Right cardiac atrium (tissue), 5 donors: ENCODE measurements at regions not wholly inside any gene's neighbourhood (a gene's known extent, or its start where the extent isn't known, plus 50 kb on each side); places are given as distances from the start of the nearest gene placed in this dataset.

Source experiments
- ATAC-seq, 2 donors: fragments of 200-7000 bp; cut with Tn5 transposase; one replicate each; pipeline versions ENCODE4 v1.8.0 to v1.9.1; 2020; ENCODE audit warnings: moderate library complexity in 2 of 2, mild to moderate bottlenecking in 1 of 2
- DNase-seq, 3 donors: peaks; one replicate each; pipeline ENCODE4 v3.0.0-alpha.2; 2020
- H3K27ac ChIP-seq: one replicate; pipeline ENCODE4 v1.5.1; 2013; ENCODE audit warnings: mild to moderate bottlenecking, low read length, control low read depth, moderate library complexity
- H3K27me3 ChIP-seq: one replicate; pipeline ENCODE4 v1.6.1; 2013; ENCODE audit not compliant: control insufficient read depth, insufficient read depth
- H3K4me1 ChIP-seq: one replicate; pipeline ENCODE4 v1.6.1; 2013; ENCODE audit warnings: low read length; ENCODE audit not compliant: control insufficient read depth, insufficient read depth
- H3K4me3 ChIP-seq: one replicate; pipeline ENCODE4 v1.5.1; 2013; ENCODE audit warnings: low read length, control low read depth
- H3K9me3 ChIP-seq: one replicate; pipeline ENCODE4 v1.6.1; 2013; ENCODE audit warnings: low read length; ENCODE audit not compliant: control insufficient read depth
- WGBS: extraction: QIAGEN DNeasy Blood & Tissue Kit; methylation state at CpG from one replicate; pipeline ENCODE4 v1.1.7; 2013; 5-methylcytosine and 5-hydroxymethylcytosine counted together
- intact Hi-C, 4 donors: fragments of 100-400 bp; cut with DNase I; formaldehyde crosslinking; loops; one replicate each; pipeline versions ENCODE4 v1.11.0 to v1.14.0; 2022 to 2023
- donor health status: healthy with polysubstance abuse.
- donor health status: DM: no; HTN: yes; CAD: no.
- donor health status: DM: no; HTN: no; CAD: no.
- donor health status: DM: no; HTN: yes; CAD: no; lungs with severe emphysema.
- donor health status: DM: yes; HTN: yes; CAD: no.

- 78% methylated on average over 6 of the region's 6 CpGs for WGBS
- DNase-seq (no peak), ATAC-seq (no peak)
- H3K9me3 ChIP-seq = no peaks in the 10 kb centered on the region
- H3K27ac ChIP-seq = no peak overlapping the region
- H3K4me3 ChIP-seq = no peak overlapping the region
- no peaks in the 10 kb centered on the region for H3K4me1 ChIP-seq
- no peaks in the 10 kb centered on the region for H3K27me3 ChIP-seq
- intact Hi-C loops = no loop called here
These were observed 167.5 kb upstream of the FREM2 start for GRCh38 chr13:38519229-38519911.

GRCh38 chr13:38520041-38520440 is 166.8 kb upstream of the FREM2 start:
- ATAC-seq (no peak), DNase-seq (no peak)
- no peaks in the 10 kb centered on the region for H3K4me1 ChIP-seq
- intact Hi-C loops = no loop called here
- no peaks in the 10 kb centered on the region for H3K27me3 ChIP-seq
- no peak overlapping the region for H3K4me3 ChIP-seq
- H3K27ac ChIP-seq = no peak overlapping the region
- H3K9me3 ChIP-seq = no peaks in the 10 kb centered on the region
- WGBS = 80% methylated on average over 5 of the region's 5 CpGs

- Histone ChIP-seq H3K27me3 (no peaks in the 10 kb centered on the region), H3K27ac (no peak overlapping the region), H3K4me3 (no peak overlapping the region), H3K9me3 (no peaks in the 10 kb centered on the region), H3K4me1 (no peaks in the 10 kb centered on the region)
- DNase-seq (no peak), ATAC-seq (no peak)
- WGBS = 71% methylated on average over 5 of the region's 5 CpGs
- intact Hi-C loops = loop anchor here in 1 of 4 donors (5.0 kb wide), 1 partner anchor 760 kb away; no protein-coding TSS in a partner anchor
These were observed 159.7 kb upstream of the FREM2 start for GRCh38 chr13:38527140-38527539.

- Histone ChIP-seq H3K9me3 (no peaks in the 10 kb centered on the region), H3K4me3 (no peak overlapping the region), H3K27me3 (no peaks in the 10 kb centered on the region), H3K4me1 (no peaks in the 10 kb centered on the region), H3K27ac (no peak overlapping the region)
- intact Hi-C loops = loop anchor here in 1 of 4 donors (5.0 kb wide), 1 partner anchor 762 kb away; no protein-coding TSS in a partner anchor
- DNase-seq (no peak), ATAC-seq (no peak)
- 69% methylated on average over 2 of the region's 2 CpGs for WGBS
These were observed 157.9 kb upstream of the FREM2 start for GRCh38 chr13:38528986-38529385.

GRCh38 chr13:38530492-38530891 is 156.4 kb upstream of the FREM2 start:
- Histone ChIP-seq H3K4me3 (no peak overlapping the region), H3K4me1 (no peaks in the 10 kb centered on the region), H3K27me3 (no peaks in the 10 kb centered on the region), H3K9me3 (no peaks in the 10 kb centered on the region), H3K27ac (no peak overlapping the region)
- intact Hi-C loops = no loop called here
- DNase-seq (no peak), ATAC-seq (no peak)
- 41% methylated on average over 3 of the region's 3 CpGs for WGBS

- intact Hi-C loops = no loop called here
- 86% methylated on average over 7 of the region's 7 CpGs for WGBS
These were observed 151.6 kb upstream of the FREM2 start for GRCh38 chr13:38535261-38535660.

GRCh38 chr13:38537051-38537450 is 149.8 kb upstream of the FREM2 start:
- ATAC-seq (no peak), DNase-seq (no peak)
- intact Hi-C loops = no loop called here
- Histone ChIP-seq H3K9me3 (no peaks in the 10 kb centered on the region), H3K4me3 (no peak overlapping the region), H3K4me1 (no peaks in the 10 kb centered on the region), H3K27ac (no peak overlapping the region), H3K27me3 (no peaks in the 10 kb centered on the region)
- 45% methylated on average over 3 of the region's 3 CpGs for WGBS

More at GRCh38 chr13:38535261-38535660, 151.6 kb upstream of the FREM2 start:
- no peak overlapping the region for H3K27ac ChIP-seq
- DNase-seq (no peak), ATAC-seq (no peak)
- H3K4me3 ChIP-seq = no peak overlapping the region
- no peaks in the 10 kb centered on the region for H3K9me3 ChIP-seq
- H3K27me3 ChIP-seq = no peaks in the 10 kb centered on the region
- no peaks in the 10 kb centered on the region for H3K4me1 ChIP-seq

GRCh38 chr13:38538422-38538821 is 148.5 kb upstream of the FREM2 start:
- no peak for ATAC-seq
- Histone ChIP-seq H3K27ac (no peak overlapping the region), H3K4me1 (no peaks in the 10 kb centered on the region), H3K4me3 (no peak overlapping the region), H3K27me3 (no peaks in the 10 kb centered on the region), H3K9me3 (no peaks in the 10 kb centered on the region)
- WGBS = 43% methylated on average over 4 of the region's 4 CpGs
- intact Hi-C loops = no loop called here
- no peak for DNase-seq

- H3K27ac ChIP-seq = no peak overlapping the region
- ATAC-seq (no peak), DNase-seq (no peak)
- intact Hi-C loops = no loop called here
- no peaks in the 10 kb centered on the region for H3K9me3 ChIP-seq
- H3K4me1 ChIP-seq = no peaks in the 10 kb centered on the region
- no peak overlapping the region for H3K4me3 ChIP-seq
- 90% methylated on average over 2 of the region's 2 CpGs for WGBS
- H3K27me3 ChIP-seq = no peaks in the 10 kb centered on the region
These were observed 147.2 kb upstream of the FREM2 start for GRCh38 chr13:38539632-38540031.

GRCh38 chr13:38542601-38543000 is 144.3 kb upstream of the FREM2 start:
- ATAC-seq = no peak
- Histone ChIP-seq H3K27ac (no peak overlapping the region), H3K9me3 (no peaks in the 10 kb centered on the region), H3K4me3 (no peak overlapping the region), H3K27me3 (no peaks in the 10 kb centered on the region), H3K4me1 (no peaks in the 10 kb centered on the region)
- intact Hi-C loops = no loop called here
- no peak for DNase-seq
- WGBS = 60% methylated on average over 3 of the region's 3 CpGs

- Histone ChIP-seq H3K27me3 (no peaks in the 10 kb centered on the region), H3K4me1 (no peaks in the 10 kb centered on the region), H3K4me3 (no peak overlapping the region), H3K27ac (no peak overlapping the region), H3K9me3 (no peaks in the 10 kb centered on the region)
- intact Hi-C loops = no loop called here
- ATAC-seq = no peak
- no peak for DNase-seq
- WGBS = 66% methylated on average over 4 of the region's 4 CpGs
These were observed 143.3 kb upstream of the FREM2 start for GRCh38 chr13:38543561-38543960.

GRCh38 chr13:38563739-38564138 is 123.1 kb upstream of the FREM2 start:
- Histone ChIP-seq H3K4me1 (no peaks in the 10 kb centered on the region), H3K4me3 (no peak overlapping the region), H3K27me3 (no peaks in the 10 kb centered on the region), H3K9me3 (no peaks in the 10 kb centered on the region), H3K27ac (no peak overlapping the region)
- WGBS = 76% methylated on average over 2 of the region's 2 CpGs
- no peak for DNase-seq
- no peak for ATAC-seq
- intact Hi-C loops = no loop called here
